Tibial nerve (tissue), 4 donors: ENCODE measurements at regions not wholly inside any gene's neighbourhood (a gene's known extent, or its start where the extent isn't known, plus 50 kb on each side); places are given as distances from the start of the nearest gene placed in this dataset.

ENCODE experiments used
- DNase-seq, 2 donors: peaks; one replicate each; pipeline ENCODE4 v3.0.0-alpha.2; 2019; ENCODE audit warnings: low spot score in 2 of 2
- H3K27ac ChIP-seq, 4 donors: fragments of 200-600 bp; sonication (generic) in 3 of 4; one replicate each; pipeline ENCODE4 v1.5.1; 2017 to 2019; ENCODE audit warnings: mild to moderate bottlenecking in 1 of 4
- H3K27me3 ChIP-seq, 2 donors: fragments of 200-600 bp; sonication (generic) in 1 of 2; one replicate each; pipeline versions ENCODE4 v1.5.1 to v1.6.0; 2017 to 2019
- H3K36me3 ChIP-seq, 3 donors: fragments of 200-600 bp; sonication (generic); one replicate each; pipeline ENCODE4 v1.5.1; 2018 to 2019
- H3K4me1 ChIP-seq, 4 donors: fragments of 200-600 bp; sonication (generic) in 3 of 4; one replicate each; pipeline ENCODE4 v1.5.1; 2017 to 2019
- H3K4me3 ChIP-seq, 4 donors: fragments of 200-600 bp; sonication (generic) in 3 of 4; one replicate each; pipeline ENCODE4 v1.5.1; 2017 to 2019; ENCODE audit warnings: mild to moderate bottlenecking in 1 of 4, moderate library complexity in 1 of 4
- H3K9me3 ChIP-seq, 4 donors: fragments of 200-600 bp; sonication (generic) in 3 of 4; one replicate each; pipeline ENCODE4 v1.5.1; 2017 to 2019
- CTCF ChIP-seq, 5 experiments: fragments of 200-600 bp in 3 of 5; fragments of 450-650 bp in 2 of 5; sonication (generic) in 3 of 5; IDR thresholded peaks; one replicate each; pipeline ENCODE4 v1.5.1; 2016 to 2019; ENCODE audit warnings: antibody characterized with exemption in 5 of 5, mild to moderate bottlenecking in 3 of 5, moderate library complexity in 2 of 5
- EP300 ChIP-seq, 2 donors: sonication (generic); formaldehyde crosslinking; IDR thresholded peaks; one replicate each; pipeline ENCODE4 v1.6.1; 2017; ENCODE audit warnings: antibody characterized with exemption in 2 of 2, mild to moderate bottlenecking in 1 of 2
- POLR2A ChIP-seq, 2 donors: fragments of 450-650 bp; IDR thresholded peaks; one replicate each; pipeline ENCODE4 v1.6.1; 2017; ENCODE audit warnings: antibody characterized with exemption in 2 of 2, mild to moderate bottlenecking in 2 of 2, moderate library complexity in 2 of 2
- WGBS, 2 donors: methylation state at CpG; one replicate each; pipeline ENCODE4 v1.1.5; 2018; 5-methylcytosine and 5-hydroxymethylcytosine counted together

GRCh38 chr11:23976841-23977271, 520.0 kb upstream of the LUZP2 start:
- no peaks in the 10 kb centered on the region for H3K9me3 ChIP-seq
- H3K4me1 ChIP-seq: no peaks in the 10 kb centered on the region
- TF ChIP-seq CTCF (IDR thresholded peaks at IDR 0.05): no peak
- no peak for TF ChIP-seq POLR2A (IDR thresholded peaks at IDR 0.05)
- TF ChIP-seq EP300 (IDR thresholded peaks at IDR 0.05): no peak
- H3K36me3 ChIP-seq: no peaks in the 10 kb centered on the region
- H3K27ac ChIP-seq: no peak overlapping the region
- H3K4me3 ChIP-seq: no peak overlapping the region
- no peak for DNase-seq
- H3K27me3 ChIP-seq: no peaks in the 10 kb centered on the region

- Histone ChIP-seq H3K27me3 (no peaks in the 10 kb centered on the region), H3K27ac (no peak overlapping the region), H3K9me3 (no peaks in the 10 kb centered on the region), H3K36me3 (no peaks in the 10 kb centered on the region), H3K4me3 (no peak overlapping the region), H3K4me1 (no peaks in the 10 kb centered on the region)
- DNase-seq: no peak
- TF ChIP-seq CTCF (IDR thresholded peaks at IDR 0.05): no peak
- no peak for TF ChIP-seq EP300 (IDR thresholded peaks at IDR 0.05)
- TF ChIP-seq POLR2A (IDR thresholded peaks at IDR 0.05): no peak
- WGBS, 2 donors: 36 to 53% methylated on average over 1 of the region's 1 CpG
Measured at GRCh38 chr11:23988381-23989006, 508.4 kb upstream of the LUZP2 start.

GRCh38 chr11:23990346-23991164, 506.3 kb upstream of the LUZP2 start:
- Histone ChIP-seq H3K27ac (no peak overlapping the region), H3K27me3 (no peaks in the 10 kb centered on the region), H3K4me3 (no peak overlapping the region), H3K9me3 (no peaks in the 10 kb centered on the region), H3K4me1 (no peaks in the 10 kb centered on the region), H3K36me3 (no peaks in the 10 kb centered on the region)
- no peak for TF ChIP-seq CTCF (IDR thresholded peaks at IDR 0.05)
- TF ChIP-seq EP300 (IDR thresholded peaks at IDR 0.05): no peak
- no peak for TF ChIP-seq POLR2A (IDR thresholded peaks at IDR 0.05)
- WGBS, 2 donors: 66 to 73% methylated on average over 2 of the region's 2 CpGs
- no peak for DNase-seq

- WGBS, 2 donors: 40 to 58% methylated on average over 2 of the region's 2 CpGs
- TF ChIP-seq CTCF (IDR thresholded peaks at IDR 0.05) (no peak), EP300 (IDR thresholded peaks at IDR 0.05) (no peak), POLR2A (IDR thresholded peaks at IDR 0.05) (no peak)
- no peaks in the 10 kb centered on the region for H3K27me3 ChIP-seq
- H3K9me3 ChIP-seq: no peaks in the 10 kb centered on the region
- no peak overlapping the region for H3K4me3 ChIP-seq
- no peaks in the 10 kb centered on the region for H3K4me1 ChIP-seq
- no peak for DNase-seq
- no peak overlapping the region for H3K27ac ChIP-seq
- H3K36me3 ChIP-seq: no peaks in the 10 kb centered on the region
Measured at GRCh38 chr11:23991165-23991539, 505.7 kb upstream of the LUZP2 start.

GRCh38 chr11:23995891-23996290, 501.0 kb upstream of the LUZP2 start:
- DNase-seq: no peak
- Histone ChIP-seq H3K9me3 (peaks cover 0 to 24% (median 0%) of the 10 kb centered on the region in 4 donors), H3K27me3 (no peaks in the 10 kb centered on the region), H3K4me3 (no peak overlapping the region), H3K27ac (no peak overlapping the region), H3K4me1 (no peaks in the 10 kb centered on the region), H3K36me3 (no peaks in the 10 kb centered on the region)
- TF ChIP-seq CTCF (IDR thresholded peaks at IDR 0.05) (no peak), POLR2A (IDR thresholded peaks at IDR 0.05) (no peak), EP300 (IDR thresholded peaks at IDR 0.05) (no peak)
